ENCODE measurements at regions not wholly inside any gene's neighbourhood (a gene's known extent, or its start where the extent isn't known, plus 50 kb on each side); places are given as distances from the start of the nearest gene placed in this dataset.

DNA sequence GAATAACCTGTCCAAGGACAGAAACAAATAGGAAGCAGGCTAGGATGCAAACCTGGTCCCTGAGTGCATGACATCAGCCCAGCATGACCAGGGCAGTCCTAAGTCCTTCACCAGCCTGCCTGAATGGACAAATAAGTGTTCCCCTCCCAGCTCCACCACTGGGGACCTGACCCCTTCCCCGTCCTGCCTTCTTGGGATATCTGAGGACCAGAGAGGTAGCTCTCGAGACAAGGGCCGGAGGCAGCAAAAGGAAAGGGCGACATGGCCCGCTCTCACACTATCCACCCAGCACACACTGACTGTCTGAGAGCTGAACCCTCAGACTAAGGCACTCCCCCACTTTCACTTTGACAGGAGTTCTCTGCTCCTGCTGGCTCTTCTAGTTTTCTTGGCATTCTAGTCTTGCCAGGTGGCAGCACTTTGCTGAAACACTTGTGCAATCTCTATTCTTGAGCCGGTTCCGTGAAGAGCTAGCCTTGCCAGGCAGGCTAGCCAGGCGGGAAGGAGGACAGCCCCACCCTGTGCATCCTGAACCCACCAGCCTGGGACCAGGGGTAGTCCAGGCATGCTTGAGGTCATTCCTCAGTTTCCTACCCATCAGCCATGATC lies 251.1 kb upstream of the RAB4A start:
- TF ChIP-seq, protein P1, sequence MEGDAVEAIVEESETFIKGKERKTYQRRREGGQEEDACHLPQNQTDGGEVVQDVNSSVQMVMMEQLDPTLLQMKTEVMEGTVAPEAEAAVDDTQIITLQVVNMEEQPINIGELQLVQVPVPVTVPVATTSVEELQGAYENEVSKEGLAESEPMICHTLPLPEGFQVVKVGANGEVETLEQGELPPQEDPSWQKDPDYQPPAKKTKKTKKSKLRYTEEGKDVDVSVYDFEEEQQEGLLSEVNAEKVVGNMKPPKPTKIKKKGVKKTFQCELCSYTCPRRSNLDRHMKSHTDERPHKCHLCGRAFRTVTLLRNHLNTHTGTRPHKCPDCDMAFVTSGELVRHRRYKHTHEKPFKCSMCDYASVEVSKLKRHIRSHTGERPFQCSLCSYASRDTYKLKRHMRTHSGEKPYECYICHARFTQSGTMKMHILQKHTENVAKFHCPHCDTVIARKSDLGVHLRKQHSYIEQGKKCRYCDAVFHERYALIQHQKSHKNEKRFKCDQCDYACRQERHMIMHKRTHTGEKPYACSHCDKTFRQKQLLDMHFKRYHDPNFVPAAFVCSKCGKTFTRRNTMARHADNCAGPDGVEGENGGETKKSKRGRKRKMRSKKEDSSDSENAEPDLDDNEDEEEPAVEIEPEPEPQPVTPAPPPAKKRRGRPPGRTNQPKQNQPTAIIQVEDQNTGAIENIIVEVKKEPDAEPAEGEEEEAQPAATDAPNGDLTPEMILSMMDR (IDR thresholded peaks at IDR 0.05), result no peak
- TF ChIP-seq POLR2A (IDR thresholded peaks at IDR 0.05) (no peak), POLR2AphosphoS5 (IDR thresholded peaks at IDR 0.05) (no peak)
